Right renal cortex interstitium (tissue), 3 donors: ENCODE measurements at regions not wholly inside any gene's neighbourhood (a gene's known extent, or its start where the extent isn't known, plus 50 kb on each side); places are given as distances from the start of the nearest gene placed in this dataset.
"Not testable (repeated sequence)": the region's sequence is repeated elsewhere in the genome, so short reads cannot be mapped to it uniquely, and the experiment has no call there.

ENCODE experiments used
- DNase-seq, 3 donors: peaks; one replicate each; pipeline ENCODE4 v3.0.0-alpha.2; 2013; ENCODE audit warnings: low read depth in 3 of 3, low spot score in 2 of 3

DNA sequence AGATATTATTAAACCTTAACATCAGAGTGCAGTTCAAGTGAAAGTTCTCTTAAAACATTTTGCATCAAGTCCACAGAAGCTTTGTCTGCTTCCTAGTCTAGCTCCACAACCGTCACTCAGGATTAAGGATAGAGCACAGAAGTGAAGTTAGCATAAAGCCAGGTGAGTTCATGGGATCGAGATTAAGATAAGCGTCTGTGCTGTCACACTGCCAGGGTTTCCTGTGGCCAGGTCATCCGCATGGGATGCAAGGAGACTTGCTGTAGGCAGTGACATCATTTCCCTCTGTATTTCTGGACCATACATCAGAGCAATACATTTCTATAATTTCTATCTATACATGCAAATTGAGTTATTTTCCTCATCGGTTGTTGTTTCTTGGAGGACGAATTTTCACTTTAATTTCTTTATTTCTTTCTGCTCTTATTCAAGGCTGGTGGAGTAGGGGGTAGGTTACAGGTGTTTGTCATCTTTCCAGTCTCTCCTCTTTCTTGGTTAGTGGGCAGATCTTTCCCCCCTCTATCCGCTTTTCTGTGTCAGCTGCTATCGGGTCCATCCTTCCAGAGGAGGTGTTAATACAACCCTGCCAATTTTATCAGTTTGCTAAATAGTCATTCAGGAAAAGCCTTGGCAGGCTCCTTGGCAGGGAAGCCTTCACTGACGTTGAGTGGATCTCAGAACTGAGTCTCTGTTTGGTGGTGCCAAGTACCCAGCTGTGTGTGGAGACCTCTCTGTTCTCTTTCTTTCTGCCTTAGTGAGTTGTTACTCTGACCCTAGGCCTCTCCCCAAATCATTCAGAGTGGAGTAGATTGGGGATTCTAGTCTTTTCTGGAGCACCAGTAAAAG is 307.6 kb upstream of the MAP3K7 start:
- no peak for DNase-seq

DNA sequence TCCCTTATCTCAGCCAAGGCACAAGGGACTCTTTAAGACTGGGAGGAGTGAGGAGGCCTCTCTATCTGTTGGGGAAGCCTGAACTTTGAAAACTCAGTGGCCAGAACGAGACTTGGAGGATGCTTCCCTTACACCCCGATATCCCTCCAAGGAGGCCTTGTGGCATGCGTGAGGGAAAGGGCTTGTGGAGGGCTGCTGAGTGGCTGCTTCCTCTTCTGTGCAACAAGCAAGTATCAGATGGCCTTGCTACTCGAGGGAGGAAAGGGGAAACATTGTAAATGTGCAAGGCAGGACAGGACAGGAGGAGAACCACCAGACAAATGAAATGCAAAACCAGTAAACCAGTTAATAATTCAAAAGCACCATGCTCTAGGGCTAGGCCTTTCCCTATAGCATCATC is 306.5 kb upstream of the MAP3K7 start:
- no peak for DNase-seq

- DNase-seq, result no peak
Measured at GRCh38 chr6:90892271-90892670, 305.4 kb upstream of the MAP3K7 start.

DNA sequence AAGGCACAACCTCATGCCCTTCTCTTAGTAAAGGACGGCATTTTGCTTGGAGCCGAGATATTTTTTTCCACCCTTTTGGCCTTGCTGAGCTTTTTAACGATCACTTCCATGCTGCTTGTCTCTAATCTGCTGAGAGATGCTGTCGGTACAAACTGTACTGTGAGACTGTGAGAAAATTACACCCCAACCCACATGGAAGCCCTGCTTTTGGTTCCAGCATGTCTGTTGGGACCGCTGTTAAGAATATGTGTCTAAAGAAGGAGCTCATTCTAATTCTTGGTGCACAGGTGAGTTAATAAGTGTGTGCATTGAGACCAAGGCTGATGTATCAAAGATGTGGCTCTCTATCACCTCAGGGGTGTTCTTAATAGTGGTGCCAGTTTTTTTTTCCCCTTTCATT is 304.5 kb upstream of the MAP3K7 start:
- no peak for DNase-seq

- DNase-seq, result no peak
Measured at GRCh38 chr6:90890683-90891330, 303.9 kb upstream of the MAP3K7 start.

DNA sequence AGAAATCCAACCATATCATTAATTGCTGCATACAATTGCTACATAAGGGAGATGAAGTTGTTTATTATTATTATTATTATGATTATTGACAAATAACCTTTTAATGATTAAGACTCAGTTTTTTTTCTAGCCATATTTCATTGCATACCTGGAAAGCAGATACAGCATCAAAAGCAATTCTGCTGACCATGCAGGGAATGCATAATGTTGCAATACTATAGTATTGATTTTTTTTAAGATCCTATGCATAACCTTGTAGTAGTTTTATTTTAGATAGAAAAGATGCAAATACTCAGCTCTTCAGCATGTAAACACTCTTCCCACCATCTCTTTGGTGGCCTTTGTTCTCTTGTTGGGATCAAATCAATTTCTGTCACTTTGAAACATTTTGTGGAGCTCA is 300.9 kb upstream of the MAP3K7 start:
- DNase-seq, result no peak

DNA sequence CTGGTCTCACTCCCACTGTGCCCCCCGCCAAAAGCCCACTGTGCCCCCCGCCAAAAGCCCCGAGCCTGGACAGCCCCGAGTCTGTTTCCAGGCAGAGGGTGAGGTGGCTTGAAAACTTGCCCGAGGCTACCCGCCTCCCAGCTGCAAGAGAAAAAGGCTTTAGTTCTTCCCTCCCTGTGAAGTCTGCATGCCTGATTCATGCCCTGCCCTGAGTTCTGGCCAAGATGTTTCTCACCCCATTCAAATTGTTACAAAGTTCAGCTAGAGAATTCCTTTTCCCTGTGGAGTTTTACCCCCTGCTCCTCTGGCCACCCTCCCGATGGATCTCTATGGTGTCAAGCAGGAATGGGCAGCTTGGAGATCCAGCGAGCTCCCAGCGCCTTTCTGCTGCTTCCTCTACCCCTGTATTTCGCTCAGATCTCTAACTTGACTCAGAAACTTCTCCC is 298.8 kb upstream of the MAP3K7 start:
- no peak for DNase-seq

DNA sequence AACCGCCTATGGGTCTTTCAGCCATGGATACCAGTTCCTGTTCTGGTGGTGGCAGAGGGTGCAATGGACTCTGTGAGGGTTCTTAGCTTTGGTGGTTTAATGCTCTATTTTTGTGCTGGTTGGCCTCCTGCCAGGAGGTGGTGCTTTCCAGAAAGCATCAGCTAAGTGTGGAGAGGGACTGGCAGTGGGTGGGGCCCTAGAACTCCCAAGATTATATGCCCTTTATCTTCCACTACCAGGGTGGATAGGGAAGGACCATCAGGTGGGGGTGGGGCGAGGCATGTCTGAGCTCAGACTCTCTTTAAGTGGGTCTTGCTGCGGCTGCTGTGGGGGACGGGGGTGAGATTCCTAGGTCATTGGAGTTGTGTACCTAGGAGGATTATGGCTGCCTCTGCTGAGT is 298.3 kb upstream of the MAP3K7 start:
- DNase-seq, result not testable (repeated sequence)

DNA sequence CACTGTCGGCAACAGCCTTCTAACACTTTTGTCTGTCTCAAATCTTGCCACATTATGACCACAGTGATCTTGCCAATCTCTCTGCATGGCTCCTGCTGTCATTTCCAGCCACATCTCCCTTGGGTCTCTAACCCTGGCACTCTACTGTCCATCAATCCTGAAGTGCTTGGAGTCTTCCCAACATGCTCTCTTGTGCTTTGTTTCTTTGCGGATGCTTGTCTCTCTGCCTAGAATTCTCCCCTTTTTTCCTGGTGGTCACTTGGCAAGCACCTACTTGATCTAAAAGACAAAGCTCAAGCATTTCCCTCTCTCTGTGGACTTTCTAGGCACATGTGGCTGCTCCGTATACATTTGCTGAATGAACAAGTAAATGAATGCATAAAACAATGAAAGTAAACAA is 290.7 kb upstream of the MAP3K7 start:
- no peak for DNase-seq

GRCh38 chr6:90874931-90875330 is 288.1 kb upstream of the MAP3K7 start:
- DNase-seq, result no peak

DNA sequence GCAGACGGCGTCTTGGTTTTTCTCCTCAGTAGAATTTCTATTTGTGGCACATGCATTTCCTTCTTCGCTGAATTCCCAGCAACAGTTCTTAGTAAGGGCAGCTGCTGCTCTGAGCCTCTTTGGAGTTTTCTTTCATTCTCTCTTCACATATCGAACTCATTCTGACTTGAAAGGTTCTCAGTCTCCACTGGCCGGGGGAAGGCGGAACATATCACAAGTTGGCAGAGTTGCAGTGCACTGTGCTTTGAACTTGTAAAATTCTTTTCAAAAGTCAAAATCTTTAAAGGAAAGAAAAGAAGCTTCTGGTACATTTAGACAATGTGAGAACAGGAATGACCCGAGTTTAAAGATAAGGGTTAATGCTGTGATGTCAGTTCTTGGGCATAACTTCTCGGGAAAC is 286.1 kb upstream of the MAP3K7 start:
- DNase-seq, result no peak

GRCh38 chr6:90870561-90870960 is 283.7 kb upstream of the MAP3K7 start:
- DNase-seq, result no peak

GRCh38 chr6:90868656-90869055 is 281.8 kb upstream of the MAP3K7 start:
- no peak for DNase-seq

GRCh38 chr6:90868256-90868655 is 281.4 kb upstream of the MAP3K7 start:
- DNase-seq, result no peak

GRCh38 chr6:90865513-90865912 is 278.6 kb upstream of the MAP3K7 start:
- no peak for DNase-seq

- no peak for DNase-seq
Measured at GRCh38 chr6:90863043-90863442, 276.2 kb upstream of the MAP3K7 start.

- no peak for DNase-seq
Measured at GRCh38 chr6:90860822-90861601, 274.1 kb upstream of the MAP3K7 start.

DNA sequence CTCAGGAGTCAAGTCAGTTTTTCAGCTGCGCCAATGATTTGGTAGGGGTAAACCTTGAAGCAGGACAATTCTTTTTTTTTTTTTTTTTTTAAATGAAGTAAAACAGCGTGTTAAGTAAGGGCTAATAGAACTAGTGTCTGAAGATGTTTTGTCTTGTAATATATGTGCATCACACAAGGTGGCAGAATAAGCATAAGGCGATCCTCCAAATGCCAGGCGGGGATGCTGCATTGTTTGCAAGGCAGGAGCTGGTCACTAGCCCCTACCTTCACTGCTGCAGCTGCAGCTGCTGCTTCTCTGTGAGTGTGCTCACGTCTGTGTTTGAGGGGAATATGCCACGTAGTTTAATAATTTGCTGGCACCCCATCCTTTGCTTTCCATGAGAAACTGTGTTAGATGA is 272.7 kb upstream of the MAP3K7 start:
- no peak for DNase-seq

- no peak for DNase-seq
Measured at GRCh38 chr6:90859056-90859455, 272.2 kb upstream of the MAP3K7 start.

DNA sequence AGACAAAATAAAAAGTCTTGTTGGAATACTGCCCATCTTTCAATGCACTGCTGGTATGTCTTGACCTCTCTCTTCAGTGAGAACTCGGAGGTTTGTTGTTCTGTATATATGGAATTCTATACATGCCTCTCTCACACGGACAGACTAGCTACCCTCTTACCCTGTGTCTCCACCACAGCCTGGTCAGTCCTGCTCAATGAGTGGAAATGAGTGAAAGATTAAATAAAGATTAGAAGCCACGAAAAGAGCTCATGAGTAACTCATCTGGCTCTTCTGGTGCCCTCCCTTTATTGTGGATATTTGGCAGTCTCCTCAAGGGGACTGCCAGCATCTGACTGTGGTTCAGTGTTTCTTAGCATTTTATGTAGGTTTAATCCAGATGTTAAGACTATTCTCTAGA is 262.8 kb upstream of the MAP3K7 start:
- no peak for DNase-seq

DNA sequence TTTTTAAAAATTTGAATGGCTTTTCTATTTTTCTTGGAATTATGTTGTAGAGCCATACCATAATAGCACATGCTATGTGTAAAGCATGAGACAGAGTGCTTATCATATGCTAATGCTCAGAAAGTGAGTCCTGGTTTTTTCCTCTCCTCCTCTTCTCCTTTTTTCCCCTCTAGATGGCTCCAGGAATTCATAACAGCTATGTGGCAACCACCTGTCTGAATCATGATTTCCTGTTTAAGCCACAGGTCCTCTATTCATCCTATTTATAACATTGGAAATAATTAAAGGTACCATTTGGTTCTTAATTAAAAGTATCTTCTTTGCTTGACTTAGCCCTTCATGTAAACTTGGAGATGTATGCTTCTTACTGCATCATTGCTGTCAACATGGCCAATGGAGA is 260.0 kb upstream of the MAP3K7 start:
- no peak for DNase-seq
